Body of pancreas (tissue), 4 donors: ENCODE measurements at regions not wholly inside any gene's neighbourhood (a gene's known extent, or its start where the extent isn't known, plus 50 kb on each side); places are given as distances from the start of the nearest gene placed in this dataset.

Experiments
- POLR2A ChIP-seq, 3 donors: fragments of 450-650 bp; IDR thresholded peaks; one replicate each; pipeline ENCODE4 v1.6.1; 2016; ENCODE audit warnings: antibody characterized with exemption in 3 of 3, mild to moderate bottlenecking in 2 of 3
- TF ChIP-seq, protein P1 (sequence below), 7 experiments: fragments of 450-650 bp in 4 of 7; fragments of 200-600 bp in 3 of 7; sonication (generic) in 3 of 7; IDR thresholded peaks; one replicate each; pipeline ENCODE4 v1.5.1; 2016 to 2019; ENCODE audit warnings: antibody characterized with exemption in 7 of 7

DNA sequence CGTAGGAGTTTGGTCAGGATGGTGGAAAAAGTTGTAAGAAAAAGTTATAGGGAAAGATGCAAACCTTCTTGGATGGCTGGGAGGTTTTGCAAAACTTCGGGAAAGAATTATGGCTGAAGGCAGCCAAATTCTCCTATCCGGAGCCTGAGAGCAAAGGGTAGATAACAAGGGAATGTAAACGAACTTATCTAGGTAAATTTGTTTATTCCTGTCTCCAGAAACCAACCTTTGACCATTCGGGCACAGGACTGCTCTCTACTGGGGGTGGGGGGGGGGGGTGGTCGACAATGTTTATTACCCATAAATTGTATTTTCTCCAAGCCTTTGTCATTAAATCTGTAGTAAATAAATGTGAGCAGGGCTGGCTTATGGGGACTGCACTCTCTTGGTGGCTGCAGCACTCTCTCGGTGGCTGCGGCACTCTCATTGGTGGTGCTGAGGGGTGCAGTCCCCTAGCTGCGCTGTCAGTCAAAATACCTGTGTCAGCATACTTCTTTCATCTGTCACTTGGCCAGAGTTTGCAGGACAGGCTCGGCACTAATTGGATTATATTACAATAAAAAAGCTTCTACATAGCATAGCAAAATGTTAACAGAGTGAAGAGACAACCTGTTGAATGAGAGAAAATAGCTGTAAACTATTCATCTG lies 827.8 kb downstream of the SH3BGRL start:
- TF ChIP-seq, protein P1, sequence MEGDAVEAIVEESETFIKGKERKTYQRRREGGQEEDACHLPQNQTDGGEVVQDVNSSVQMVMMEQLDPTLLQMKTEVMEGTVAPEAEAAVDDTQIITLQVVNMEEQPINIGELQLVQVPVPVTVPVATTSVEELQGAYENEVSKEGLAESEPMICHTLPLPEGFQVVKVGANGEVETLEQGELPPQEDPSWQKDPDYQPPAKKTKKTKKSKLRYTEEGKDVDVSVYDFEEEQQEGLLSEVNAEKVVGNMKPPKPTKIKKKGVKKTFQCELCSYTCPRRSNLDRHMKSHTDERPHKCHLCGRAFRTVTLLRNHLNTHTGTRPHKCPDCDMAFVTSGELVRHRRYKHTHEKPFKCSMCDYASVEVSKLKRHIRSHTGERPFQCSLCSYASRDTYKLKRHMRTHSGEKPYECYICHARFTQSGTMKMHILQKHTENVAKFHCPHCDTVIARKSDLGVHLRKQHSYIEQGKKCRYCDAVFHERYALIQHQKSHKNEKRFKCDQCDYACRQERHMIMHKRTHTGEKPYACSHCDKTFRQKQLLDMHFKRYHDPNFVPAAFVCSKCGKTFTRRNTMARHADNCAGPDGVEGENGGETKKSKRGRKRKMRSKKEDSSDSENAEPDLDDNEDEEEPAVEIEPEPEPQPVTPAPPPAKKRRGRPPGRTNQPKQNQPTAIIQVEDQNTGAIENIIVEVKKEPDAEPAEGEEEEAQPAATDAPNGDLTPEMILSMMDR (IDR thresholded peaks at IDR 0.05): no peak
- no peak for TF ChIP-seq POLR2A (IDR thresholded peaks at IDR 0.05)
